A549 (cell line): ENCODE measurements at regions not wholly inside any gene's neighbourhood (a gene's known extent, or its start where the extent isn't known, plus 50 kb on each side); places are given as distances from the start of the nearest gene placed in this dataset.

Experiments
- ATAC-seq, 2 experiments: fragments of 200-7000 bp in 1 of 2; fragments of >200 bp in 1 of 2; cut with Nextera tagmentation in 1 of 2; cut with Tn5 transposase in 1 of 2; 3 replicates each; pipeline versions ENCODE4 v1.8.0 to v1.9.1; 2018 to 2020; ENCODE audit warnings: mild to moderate bottlenecking in 1 of 2, moderate library complexity in 1 of 2
- CTCF ChIA-PET: fragments of 300-600 bp; sonication (Branson Sonifier 250); formaldehyde crosslinking; extraction: SDS; loops from one replicate; lab custom pipeline; 2021; ENCODE audit warnings: antibody characterized with exemption, inconsistent platforms; lab: Yijun Ruan, JAX
- POLR2A ChIA-PET: fragments of 350-600 bp; formaldehyde crosslinking; extraction: SDS; loops from one replicate; lab custom pipeline; 2021; ENCODE audit warnings: antibody characterized with exemption, inconsistent platforms; lab: Yijun Ruan, JAX
- DNase-seq, 2 experiments: peaks; one replicate each; pipeline versions ENCODE4 v3.0.0 to v3.0.0-alpha.2; 2011 to 2016; ENCODE audit warnings: low read depth in 1 of 2, low spot score in 1 of 2
- FAIRE-seq: peaks from 2 replicates; lab custom pipeline; 2011; peaks lifted over from hg19 to GRCh38; lab: Jason Lieb, UNC
- H3K27ac ChIP-seq, 2 experiments: fragments of >200 bp; sonication (Bioruptor Twin); formaldehyde crosslinking; 3 replicates each; pipeline ENCODE4 v1.5.1; 2016 to 2017
- H3K4me1 ChIP-seq: fragments of >200 bp; sonication (Bioruptor Twin); formaldehyde crosslinking; 3 replicates; pipeline ENCODE4 v1.6.1; 2016
- H3K4me2 ChIP-seq: fragments of >200 bp; sonication (Bioruptor Twin); formaldehyde crosslinking; 3 replicates; pipeline ENCODE4 v1.6.1; 2016
- H3K4me3 ChIP-seq: fragments of >200 bp; sonication (Bioruptor Twin); formaldehyde crosslinking; 3 replicates; pipeline ENCODE4 v1.5.1; 2016
- H3K9me3 ChIP-seq: fragments of >200 bp; sonication (Bioruptor Twin); formaldehyde crosslinking; 3 replicates; pipeline ENCODE4 v1.6.1; 2016
- ATOH8 ChIP-seq: fragments of 250-450 bp; sonication (Bioruptor Pico); IDR thresholded peaks from 2 replicates; pipeline ENCODE4 v1.5.0; 2020; ENCODE audit warnings: low read depth, mild to moderate bottlenecking, moderate library complexity
- CBX2 ChIP-seq: fragments of 200-600 bp; sonication (generic); IDR thresholded peaks from 2 replicates; pipeline ENCODE4 v1.6.1; 2016; ENCODE audit warnings: low read depth, mild to moderate bottlenecking, borderline replicate concordance
- ESRRA ChIP-seq: fragments of 150-350 bp; IDR thresholded peaks from 2 replicates; pipeline ENCODE4 v1.6.1; 2014; ENCODE audit warnings: mild to moderate bottlenecking, low read length, borderline replicate concordance
- HDAC2 ChIP-seq: fragments of 200-600 bp; sonication (generic); IDR thresholded peaks from 2 replicates; pipeline ENCODE4 v1.6.1; 2016
- HEYL ChIP-seq: fragments of 250-450 bp; sonication (Bioruptor Pico); IDR thresholded peaks from 2 replicates; pipeline ENCODE4 v1.8.0; 2021; ENCODE audit warnings: mild to moderate bottlenecking, moderate library complexity
- JUNB ChIP-seq: fragments of >200 bp; sonication (Bioruptor Twin); formaldehyde crosslinking; IDR thresholded peaks from 2 replicates; pipeline ENCODE4 v1.6.1; 2016
- MAFK ChIP-seq: fragments of 450-650 bp; IDR thresholded peaks from 2 replicates; pipeline ENCODE4 v1.6.1; 2014; ENCODE audit not compliant: partially characterized antibody
- NFE2L2 ChIP-seq: fragments of 150-350 bp; conservative IDR thresholded peaks from 2 replicates; pipeline ENCODE4 v1.6.1; 2014; ENCODE audit warnings: low read length
- POLR2AphosphoS2 ChIP-seq: conservative IDR thresholded peaks from 2 replicates; pipeline ENCODE4 v1.6.1; 2012; ENCODE audit warnings: low read length, improper control_type of control experiment, inconsistent platforms
- RCOR1 ChIP-seq: fragments of 150-350 bp; IDR thresholded peaks from 2 replicates; pipeline ENCODE4 v1.6.1; 2014; ENCODE audit warnings: antibody characterized with exemption, low read length, low read depth
- RNF2 ChIP-seq: fragments of 200-600 bp; sonication (generic); IDR thresholded peaks from 2 replicates; pipeline ENCODE4 v1.6.1; 2016; ENCODE audit warnings: low read depth, mild to moderate bottlenecking, antibody characterized with exemption, moderate library complexity, borderline replicate concordance
- SMC3 ChIP-seq: fragments of >200 bp; sonication (Bioruptor Twin); formaldehyde crosslinking; IDR thresholded peaks from 3 replicates; pipeline ENCODE4 v1.6.1; 2018; ENCODE audit warnings: inconsistent platforms
- ZC3H11A ChIP-seq: fragments of 450-650 bp; IDR thresholded peaks from 2 replicates; pipeline ENCODE4 v1.6.1; 2014; ENCODE audit warnings: antibody characterized with exemption, mild to moderate bottlenecking
- WGBS: methylation state at CpG from one replicate; pipeline ENCODE4 v1.1.6; 2017; ENCODE audit errors: missing lambda C conversion rate; 5-methylcytosine and 5-hydroxymethylcytosine counted together
- TF ChIP-seq, protein P1 (sequence below): fragments of >200 bp; sonication (Bioruptor Twin); formaldehyde crosslinking; IDR thresholded peaks from 3 replicates; pipeline ENCODE4 v1.5.1; 2016
- TF ChIP-seq, protein P2 (sequence below): IDR thresholded peaks from 2 replicates; pipeline ENCODE4 v1.6.1; 2012
- TF ChIP-seq, protein P3 (sequence below): IDR thresholded peaks from 2 replicates; pipeline ENCODE4 v1.6.1; 2012
- TF ChIP-seq, protein P4 (sequence below): fragments of >200 bp; sonication (Bioruptor Twin); formaldehyde crosslinking; IDR thresholded peaks from 2 replicates; pipeline ENCODE4 v1.6.1; 2016

- TF ChIP-seq, protein P1, sequence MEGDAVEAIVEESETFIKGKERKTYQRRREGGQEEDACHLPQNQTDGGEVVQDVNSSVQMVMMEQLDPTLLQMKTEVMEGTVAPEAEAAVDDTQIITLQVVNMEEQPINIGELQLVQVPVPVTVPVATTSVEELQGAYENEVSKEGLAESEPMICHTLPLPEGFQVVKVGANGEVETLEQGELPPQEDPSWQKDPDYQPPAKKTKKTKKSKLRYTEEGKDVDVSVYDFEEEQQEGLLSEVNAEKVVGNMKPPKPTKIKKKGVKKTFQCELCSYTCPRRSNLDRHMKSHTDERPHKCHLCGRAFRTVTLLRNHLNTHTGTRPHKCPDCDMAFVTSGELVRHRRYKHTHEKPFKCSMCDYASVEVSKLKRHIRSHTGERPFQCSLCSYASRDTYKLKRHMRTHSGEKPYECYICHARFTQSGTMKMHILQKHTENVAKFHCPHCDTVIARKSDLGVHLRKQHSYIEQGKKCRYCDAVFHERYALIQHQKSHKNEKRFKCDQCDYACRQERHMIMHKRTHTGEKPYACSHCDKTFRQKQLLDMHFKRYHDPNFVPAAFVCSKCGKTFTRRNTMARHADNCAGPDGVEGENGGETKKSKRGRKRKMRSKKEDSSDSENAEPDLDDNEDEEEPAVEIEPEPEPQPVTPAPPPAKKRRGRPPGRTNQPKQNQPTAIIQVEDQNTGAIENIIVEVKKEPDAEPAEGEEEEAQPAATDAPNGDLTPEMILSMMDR, result peak; percentile 21; the same call in 1 of the 3 replicates
- TF ChIP-seq CBX2 (no peak), RCOR1 (no peak), RNF2 (no peak), MAFK (no peak), SMC3 (no peak), HEYL (no peak), HDAC2 (no peak)
Observed at GRCh38 chrX:115968436-115969252, 201.9 kb upstream of the AGTR2 start (continued).

GRCh38 chrX:115970718-115971117 is 199.8 kb upstream of the AGTR2 start:
- 57% methylated on average over 5 of the region's 5 CpGs for WGBS
- Histone ChIP-seq H3K27ac (no peak overlapping the region), H3K4me2 (no peak overlapping the region), H3K4me1 (0 out of 3 replicates have a peak, but pooled peaks cover 4% of the 10 kb centered on the region), H3K4me3 (no peak overlapping the region), H3K9me3 (no peaks in the 10 kb centered on the region)
- ATAC-seq (no peak), DNase-seq (no peak), FAIRE-seq (no peak)
- TF ChIP-seq JUNB, result no peak
- TF ChIP-seq, protein P2, sequence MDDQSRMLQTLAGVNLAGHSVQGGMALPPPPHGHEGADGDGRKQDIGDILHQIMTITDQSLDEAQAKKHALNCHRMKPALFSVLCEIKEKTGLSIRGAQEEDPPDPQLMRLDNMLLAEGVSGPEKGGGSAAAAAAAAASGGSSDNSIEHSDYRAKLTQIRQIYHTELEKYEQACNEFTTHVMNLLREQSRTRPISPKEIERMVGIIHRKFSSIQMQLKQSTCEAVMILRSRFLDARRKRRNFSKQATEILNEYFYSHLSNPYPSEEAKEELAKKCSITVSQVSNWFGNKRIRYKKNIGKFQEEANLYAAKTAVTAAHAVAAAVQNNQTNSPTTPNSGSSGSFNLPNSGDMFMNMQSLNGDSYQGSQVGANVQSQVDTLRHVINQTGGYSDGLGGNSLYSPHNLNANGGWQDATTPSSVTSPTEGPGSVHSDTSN, result no peak
- no peak for TF ChIP-seq ESRRA
- no peak for TF ChIP-seq POLR2AphosphoS2
- no peak for TF ChIP-seq ZC3H11A
- no peak for TF ChIP-seq ATOH8 (CRISPR knock-in tag)
- TF ChIP-seq, protein P3, sequence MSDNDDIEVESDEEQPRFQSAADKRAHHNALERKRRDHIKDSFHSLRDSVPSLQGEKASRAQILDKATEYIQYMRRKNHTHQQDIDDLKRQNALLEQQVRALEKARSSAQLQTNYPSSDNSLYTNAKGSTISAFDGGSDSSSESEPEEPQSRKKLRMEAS, result no peak
- TF ChIP-seq, protein P4, sequence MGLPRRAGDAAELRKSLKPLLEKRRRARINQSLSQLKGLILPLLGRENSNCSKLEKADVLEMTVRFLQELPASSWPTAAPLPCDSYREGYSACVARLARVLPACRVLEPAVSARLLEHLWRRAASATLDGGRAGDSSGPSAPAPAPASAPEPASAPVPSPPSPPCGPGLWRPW, result no peak
- TF ChIP-seq NFE2L2, result no peak
- ChIA-PET CTCF (no interaction called here), POLR2A (no interaction called here)

DNA sequence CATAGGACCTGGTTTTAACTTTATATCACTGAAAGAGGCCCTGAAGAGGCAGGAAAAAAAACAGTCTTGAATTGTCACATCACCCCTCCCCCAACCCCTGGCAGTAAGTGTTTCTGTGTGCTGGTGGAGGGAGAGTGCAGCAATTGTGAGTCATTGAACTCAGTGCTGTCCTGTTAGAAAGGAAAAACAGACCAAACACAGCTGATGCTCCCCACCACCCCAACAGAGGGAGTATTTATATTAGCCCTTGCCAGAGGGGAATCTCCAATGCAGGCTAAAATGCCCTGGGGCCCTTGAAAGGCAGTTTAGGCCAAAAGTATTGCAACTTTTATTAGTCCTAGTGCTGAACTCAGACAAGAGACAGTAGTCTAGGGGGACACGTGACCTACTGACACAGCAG is 197.8 kb upstream of the AGTR2 start:
- ATAC-seq, result no peak
- H3K4me2 ChIP-seq, result no peak overlapping the region
- CTCF ChIA-PET, result no interaction called here

More for the DNA sequence above, 197.8 kb upstream of the AGTR2 start:
- FAIRE-seq (peak; percentile 56), DNase-seq (no peak)
- H3K4me3 ChIP-seq, result no peak overlapping the region
- no peak overlapping the region for H3K27ac ChIP-seq
- WGBS, result 42% methylated on average over 1 of the region's 1 CpG
- TF ChIP-seq, protein P4, result no peak
- TF ChIP-seq JUNB (no peak), CBX2 (no peak)
- TF ChIP-seq, protein P1, result no peak
- POLR2A ChIA-PET, result no interaction called here
- 0 out of 3 replicates have a peak, but pooled peaks cover 2% of the 10 kb centered on the region for H3K4me1 ChIP-seq
- no peaks in the 10 kb centered on the region for H3K9me3 ChIP-seq
